Lower leg skin (tissue), 3 donors: ENCODE measurements at regions not wholly inside any gene's neighbourhood (a gene's known extent, or its start where the extent isn't known, plus 50 kb on each side); places are given as distances from the start of the nearest gene placed in this dataset.

Experiments
- CTCF ChIP-seq, 3 donors: fragments of 450-650 bp; IDR thresholded peaks; one replicate each; pipeline ENCODE4 v1.5.1; 2016; ENCODE audit warnings: antibody characterized with exemption in 3 of 3, mild to moderate bottlenecking in 3 of 3, moderate library complexity in 2 of 3
- POLR2A ChIP-seq, 2 donors: fragments of 450-650 bp; IDR thresholded peaks; one replicate each; pipeline ENCODE4 v1.6.1; 2016 to 2017; ENCODE audit warnings: antibody characterized with exemption in 2 of 2, mild to moderate bottlenecking in 1 of 2, moderate library complexity in 1 of 2

- no peak for TF ChIP-seq CTCF (IDR thresholded peaks at IDR 0.05)
- no peak for TF ChIP-seq POLR2A (IDR thresholded peaks at IDR 0.05)
Observed at GRCh38 chr1:38598118-38598517, 261.5 kb downstream of the RRAGC start.
